HEK293 (cell line): ENCODE measurements at regions not wholly inside any gene's neighbourhood (a gene's known extent, or its start where the extent isn't known, plus 50 kb on each side); places are given as distances from the start of the nearest gene placed in this dataset.

Source experiments
- CTCF ChIA-PET: fragments of 350-600 bp; formaldehyde crosslinking; extraction: SDS; loops from one replicate; lab custom pipeline; 2021; ENCODE audit warnings: antibody characterized with exemption; lab: Yijun Ruan, JAX
- POLR2A ChIA-PET: fragments of 300-600 bp; formaldehyde crosslinking; extraction: SDS; loops from one replicate; lab custom pipeline; 2020; ENCODE audit warnings: antibody characterized with exemption, inconsistent platforms; lab: Yijun Ruan, JAX
- H3K27ac ChIP-seq: fragments of 200-500 bp; sonication (Bioruptor generic); 2 replicates; pipeline ENCODE4 v1.5.1; 2014; ENCODE audit warnings: low read depth, low read length, control low read depth, inconsistent platforms; ENCODE audit errors: extremely low read depth
- H3K36me3 ChIP-seq, 2 experiments: fragments of 200-500 bp in 1 of 2; sonication (Bioruptor generic) in 1 of 2; 1 replicate in 1 of 2; 2 replicates in 1 of 2; pipeline ENCODE4 v1.5.1; 2014 to 2017; ENCODE audit warnings: inconsistent platforms in 2 of 2, low read length in 2 of 2; ENCODE audit not compliant: control insufficient read depth in 2 of 2, insufficient read depth in 1 of 2
- H3K4me1 ChIP-seq: fragments of 200-500 bp; sonication (Bioruptor generic); 2 replicates; pipeline ENCODE4 v1.5.1; 2014; ENCODE audit warnings: mild to moderate bottlenecking, low read length, inconsistent platforms; ENCODE audit not compliant: control insufficient read depth, insufficient read depth
- H3K4me3 ChIP-seq: 2 replicates; pipeline ENCODE4 v1.5.1; 2011; ENCODE audit warnings: low read depth, mild to moderate bottlenecking, control low read depth, low read length, moderate library complexity
- H3K9me3 ChIP-seq: fragments of 200-500 bp; sonication (Bioruptor generic); 2 replicates; pipeline ENCODE4 v1.5.1; 2014; ENCODE audit warnings: low read depth, low read length, inconsistent platforms; ENCODE audit not compliant: control insufficient read depth, insufficient read depth
- ATF2 ChIP-seq: fragments of 450-650 bp; formaldehyde crosslinking; IDR thresholded peaks from 2 replicates; pipeline ENCODE4 v1.5.1; 2016; ENCODE audit warnings: missing biosample characterization, missing genetic modification characterization, low read depth
- BCL11A ChIP-seq: fragments of 450-650 bp; formaldehyde crosslinking; IDR thresholded peaks from 2 replicates; pipeline ENCODE4 v1.5.1; 2016; ENCODE audit warnings: low read depth, missing biosample characterization, missing genetic modification characterization
- GLIS1 ChIP-seq: fragments of 450-650 bp; formaldehyde crosslinking; IDR thresholded peaks from 2 replicates; pipeline ENCODE4 v1.5.1; 2016; ENCODE audit warnings: missing biosample characterization, missing genetic modification characterization
- HIC1 ChIP-seq: fragments of 450-650 bp; formaldehyde crosslinking; IDR thresholded peaks from 2 replicates; pipeline ENCODE4 v1.5.1; 2016; ENCODE audit warnings: missing biosample characterization, missing genetic modification characterization
- PRDM2 ChIP-seq: fragments of 450-650 bp; formaldehyde crosslinking; IDR thresholded peaks from 2 replicates; pipeline ENCODE4 v1.5.1; 2016; ENCODE audit warnings: missing biosample characterization, missing genetic modification characterization, borderline replicate concordance
- PRDM6 ChIP-seq: fragments of 450-650 bp; formaldehyde crosslinking; IDR thresholded peaks from 2 replicates; pipeline ENCODE4 v1.5.1; 2017; ENCODE audit warnings: missing biosample characterization, missing genetic modification characterization
- SETDB1 ChIP-seq: IDR thresholded peaks from one replicate; pipeline ENCODE4 v1.6.1; 2017; ENCODE audit warnings: mild to moderate bottlenecking, low read length, moderate library complexity, mixed read lengths; ENCODE audit not compliant: insufficient read length
- SP7 ChIP-seq: fragments of 450-650 bp; formaldehyde crosslinking; IDR thresholded peaks from 2 replicates; pipeline ENCODE4 v1.5.1; 2016; ENCODE audit warnings: missing biosample characterization, missing genetic modification characterization
- WT1 ChIP-seq: fragments of 450-650 bp; formaldehyde crosslinking; IDR thresholded peaks from 2 replicates; pipeline ENCODE4 v1.5.1; 2016; ENCODE audit warnings: missing biosample characterization, missing genetic modification characterization
- ZNF10 ChIP-seq: fragments of 450-650 bp; formaldehyde crosslinking; IDR thresholded peaks from 2 replicates; pipeline ENCODE4 v1.5.1; 2017; ENCODE audit warnings: missing biosample characterization, missing genetic modification characterization
- ZNF26 ChIP-seq: fragments of 450-650 bp; formaldehyde crosslinking; IDR thresholded peaks from 2 replicates; pipeline ENCODE4 v1.5.1; 2016; ENCODE audit warnings: missing biosample characterization, missing genetic modification characterization
- ZNF354C ChIP-seq: fragments of 450-650 bp; formaldehyde crosslinking; IDR thresholded peaks from 2 replicates; pipeline ENCODE4 v1.5.1; 2016; ENCODE audit warnings: missing biosample characterization, missing genetic modification characterization, low read depth, borderline replicate concordance
- ZNF37A ChIP-seq: fragments of 450-650 bp; IDR thresholded peaks from 2 replicates; pipeline ENCODE4 v1.5.1; 2018; ENCODE audit warnings: missing biosample characterization, missing genetic modification characterization
- ZNF398 ChIP-seq: fragments of 450-650 bp; formaldehyde crosslinking; IDR thresholded peaks from 2 replicates; pipeline ENCODE4 v1.5.1; 2017; ENCODE audit warnings: missing biosample characterization, missing genetic modification characterization
- ZNF423 ChIP-seq: fragments of 450-650 bp; formaldehyde crosslinking; IDR thresholded peaks from 2 replicates; pipeline ENCODE4 v1.5.1; 2016; ENCODE audit warnings: missing biosample characterization, missing genetic modification characterization
- ZNF514 ChIP-seq: fragments of 450-650 bp; formaldehyde crosslinking; IDR thresholded peaks from 2 replicates; pipeline ENCODE4 v1.5.1; 2016; ENCODE audit warnings: missing biosample characterization, missing genetic modification characterization
- ZNF560 ChIP-seq: fragments of 450-650 bp; formaldehyde crosslinking; IDR thresholded peaks from 2 replicates; pipeline ENCODE4 v1.5.1; 2017; ENCODE audit warnings: missing biosample characterization, missing genetic modification characterization, borderline replicate concordance
- ZNF571 ChIP-seq: fragments of 450-650 bp; formaldehyde crosslinking; IDR thresholded peaks from 2 replicates; pipeline ENCODE4 v1.5.0; 2017; ENCODE audit warnings: missing biosample characterization, missing genetic modification characterization
- ZSCAN4 ChIP-seq: fragments of 450-650 bp; formaldehyde crosslinking; IDR thresholded peaks from 2 replicates; pipeline ENCODE4 v1.5.1; 2017; ENCODE audit warnings: missing biosample characterization, missing genetic modification characterization

- no peak overlapping the region for H3K27ac ChIP-seq
- ChIA-PET POLR2A (no interaction called here), CTCF (no interaction called here)
- no peaks in the 10 kb centered on the region for H3K4me1 ChIP-seq
- no peak overlapping the region for H3K4me3 ChIP-seq
- H3K36me3 ChIP-seq: no peaks in the 10 kb centered on the region
- TF ChIP-seq SP7 (tag by site-specific recombination): no peak
- no peak for TF ChIP-seq HIC1 (tag by site-specific recombination)
- TF ChIP-seq SETDB1: no peak
- TF ChIP-seq ZNF560 (tag by site-specific recombination): no peak
- no peak for TF ChIP-seq PRDM6 (tag by site-specific recombination)
- no peak for TF ChIP-seq ZNF423 (tag by site-specific recombination)
- TF ChIP-seq ZNF514 (tag by site-specific recombination): no peak
- no peak for TF ChIP-seq ZNF354C (tag by site-specific recombination)
- no peak for TF ChIP-seq GLIS1 (tag by site-specific recombination)
- no peak for TF ChIP-seq WT1 (tag by site-specific recombination)
- TF ChIP-seq ZNF398: no peak
- no peak for TF ChIP-seq PRDM2 (tag by site-specific recombination)
- TF ChIP-seq ZNF571 (tag by site-specific recombination): no peak
- no peak for TF ChIP-seq ZNF37A
- TF ChIP-seq ATF2 (tag by site-specific recombination): no peak
- no peak for TF ChIP-seq ZSCAN4
- TF ChIP-seq BCL11A (tag by site-specific recombination): no peak
- TF ChIP-seq ZNF26 (tag by site-specific recombination): no peak
- no peak for TF ChIP-seq ZNF10
- H3K9me3 ChIP-seq: no peaks in the 10 kb centered on the region
Observed at GRCh38 chr18:71666481-71666880, 877.7 kb downstream of the CBLN2 start.
